NCI-H69 (cell line): ENCODE measurements at regions not wholly inside any gene's neighbourhood (a gene's known extent, or its start where the extent isn't known, plus 50 kb on each side); places are given as distances from the start of the nearest gene placed in this dataset.

ENCODE experiments used
- DNase-seq: peaks from one replicate; lab custom pipeline; 2025; lab: John Stamatoyannopoulos, UW

DNA sequence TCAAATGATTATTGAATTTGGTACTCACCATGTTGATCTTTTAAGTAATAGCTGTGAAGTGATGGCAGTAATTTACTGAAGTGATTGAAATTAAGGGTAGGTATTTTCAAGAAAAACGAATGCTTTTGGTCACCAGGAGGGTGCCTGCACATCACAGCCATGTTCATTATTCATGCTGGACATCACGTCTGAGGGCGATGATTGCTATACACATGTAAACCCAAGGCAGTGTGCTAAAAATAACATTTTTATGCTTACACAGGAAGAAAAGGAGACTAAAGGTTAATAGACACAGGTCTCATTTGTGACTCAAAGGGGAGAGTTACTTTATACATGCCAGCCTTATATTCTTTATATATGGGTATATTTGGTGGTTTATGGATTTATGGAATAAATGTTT lies 1146.0 kb downstream of the NLGN4X start:
- no peak for DNase-seq

DNA sequence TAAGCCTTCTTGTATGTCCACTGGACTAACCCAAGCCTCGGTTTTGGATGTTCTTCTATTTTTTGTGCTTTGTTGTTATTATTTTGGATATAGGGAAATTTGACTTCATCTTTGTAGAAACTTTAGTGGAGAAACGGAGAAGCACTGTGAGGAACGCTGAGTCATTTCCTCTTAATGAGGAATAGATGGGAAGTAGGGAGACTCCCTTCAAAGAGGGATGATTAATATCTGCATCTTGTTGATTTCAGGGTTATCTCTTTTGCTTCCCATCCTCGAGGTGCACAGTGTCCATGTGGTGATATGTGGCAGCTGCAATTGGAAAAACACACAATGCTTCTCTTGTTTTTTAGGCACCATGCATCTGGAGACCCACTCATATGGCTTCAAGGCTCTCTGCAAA lies 1147.9 kb downstream of the NLGN4X start:
- DNase-seq: no peak

DNA sequence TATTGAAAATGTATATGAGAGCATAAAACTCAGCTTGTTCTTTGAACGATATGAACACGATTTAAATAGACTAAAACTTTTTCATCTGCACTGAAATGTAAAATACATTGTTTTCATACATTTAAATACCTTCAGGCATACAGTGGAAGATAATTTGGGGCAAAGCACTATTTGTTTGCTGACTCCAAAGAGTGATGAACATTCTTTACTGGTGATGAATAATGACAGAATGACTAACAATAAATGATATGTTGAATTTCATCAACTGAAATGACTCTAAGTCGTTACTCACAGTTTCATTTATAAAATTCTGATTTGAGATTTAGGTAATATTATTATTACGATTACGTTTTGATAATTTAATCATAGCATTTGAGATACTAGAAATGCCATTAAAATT lies 1160.1 kb downstream of the NLGN4X start:
- no peak for DNase-seq

DNA sequence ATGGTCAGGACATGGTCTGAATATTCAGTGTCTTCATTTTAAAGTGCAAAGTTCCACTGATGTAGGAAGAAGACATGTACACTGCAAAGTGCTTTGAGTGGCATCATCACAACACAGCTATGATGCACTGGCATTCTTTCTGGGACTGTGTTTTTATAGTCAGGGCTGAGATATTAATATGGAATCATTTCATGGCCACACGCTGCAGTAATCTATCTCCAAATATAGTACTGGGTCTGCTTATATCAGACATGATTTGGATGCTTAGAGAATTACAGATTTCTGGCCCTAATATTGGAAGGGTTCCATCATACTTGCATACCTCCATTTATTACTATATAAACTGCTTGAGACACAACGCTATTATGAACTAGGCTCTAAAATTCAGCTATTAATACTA lies 1170.9 kb downstream of the NLGN4X start:
- no peak for DNase-seq

DNA sequence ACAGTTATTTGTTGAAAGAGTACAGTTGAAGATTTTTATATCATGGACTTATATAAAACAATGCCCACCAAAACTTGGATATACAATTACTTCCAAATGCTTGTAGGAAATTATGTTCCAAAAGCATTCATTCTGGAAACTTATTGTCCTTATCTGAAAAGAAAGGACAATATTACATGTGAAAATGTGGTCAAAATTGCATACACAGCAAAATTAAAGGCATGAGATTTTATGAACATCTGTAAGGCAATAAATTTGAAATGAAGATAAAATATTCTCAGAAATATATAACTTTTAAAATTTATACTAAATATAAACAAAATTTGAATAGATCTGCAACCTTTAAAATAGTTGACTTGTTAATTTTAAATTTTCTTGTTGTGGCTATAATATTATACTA lies 1173.8 kb downstream of the NLGN4X start:
- no peak for DNase-seq

DNA sequence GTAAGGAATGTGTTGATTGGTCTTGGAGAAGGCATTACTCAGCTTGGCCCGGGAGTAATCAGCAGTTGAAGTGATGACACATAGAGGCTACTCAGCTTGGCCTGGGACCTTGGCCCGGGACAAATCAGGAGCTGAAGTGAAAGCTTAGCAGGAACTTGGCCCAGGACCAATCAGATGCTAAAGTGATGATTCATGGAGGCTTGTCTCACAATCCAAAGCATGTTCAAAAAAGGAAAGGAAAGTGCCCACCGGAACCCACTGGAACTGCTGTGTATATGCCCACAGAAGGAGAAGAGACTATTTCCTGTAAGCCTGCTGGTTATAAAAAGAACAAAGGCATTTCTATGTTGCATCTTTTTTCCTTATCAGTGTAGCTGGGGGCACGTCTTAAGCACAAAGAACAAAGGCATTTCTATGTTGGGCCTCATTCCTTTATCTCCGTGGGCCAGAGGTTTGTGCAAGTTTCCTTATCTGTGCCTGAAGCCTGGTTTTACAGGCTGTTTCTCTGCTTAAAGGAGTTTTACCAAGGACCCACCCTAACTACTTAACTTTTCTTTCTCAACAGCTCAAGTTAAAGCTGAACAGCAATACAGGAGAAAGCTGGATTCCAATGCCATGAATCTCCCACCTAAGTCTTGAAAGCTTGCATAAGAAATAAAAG lies 1176.7 kb downstream of the NLGN4X start:
- DNase-seq: no peak

DNA sequence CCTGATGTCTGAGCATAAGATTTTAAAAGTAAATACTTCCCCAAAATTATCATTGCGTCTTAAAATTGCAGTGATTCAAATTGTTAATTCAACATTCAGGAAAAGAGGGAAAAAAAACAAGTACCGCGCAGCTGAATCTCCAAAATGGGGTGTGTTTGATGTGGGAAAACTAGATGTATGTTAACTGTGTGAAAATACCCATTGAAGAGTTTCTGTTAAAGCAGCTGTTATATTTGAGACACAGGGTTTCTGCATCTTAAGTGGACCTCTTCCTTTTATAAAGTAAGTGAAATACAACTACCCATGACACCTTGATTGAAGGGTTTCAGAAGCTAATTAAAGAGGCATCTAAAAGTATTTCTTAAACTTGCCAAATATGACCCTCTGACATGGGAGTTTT lies 1186.1 kb downstream of the NLGN4X start:
- no peak for DNase-seq

DNA sequence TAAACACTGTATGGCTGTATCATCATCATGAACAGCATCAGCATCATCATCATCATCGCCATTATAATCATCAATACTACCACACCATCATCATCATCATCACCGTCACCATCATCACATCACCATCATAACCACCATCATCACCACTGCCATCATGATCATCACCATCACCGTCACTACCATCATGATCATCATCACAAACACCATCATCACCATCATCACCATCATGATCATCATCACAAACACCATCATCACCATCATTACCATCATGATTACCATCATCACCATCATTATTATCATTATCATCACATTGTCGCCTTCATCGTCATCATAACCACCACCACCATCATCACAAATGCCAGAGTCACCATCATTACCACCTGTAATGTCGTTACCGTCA lies 1196.9 kb downstream of the NLGN4X start:
- no peak for DNase-seq

DNA sequence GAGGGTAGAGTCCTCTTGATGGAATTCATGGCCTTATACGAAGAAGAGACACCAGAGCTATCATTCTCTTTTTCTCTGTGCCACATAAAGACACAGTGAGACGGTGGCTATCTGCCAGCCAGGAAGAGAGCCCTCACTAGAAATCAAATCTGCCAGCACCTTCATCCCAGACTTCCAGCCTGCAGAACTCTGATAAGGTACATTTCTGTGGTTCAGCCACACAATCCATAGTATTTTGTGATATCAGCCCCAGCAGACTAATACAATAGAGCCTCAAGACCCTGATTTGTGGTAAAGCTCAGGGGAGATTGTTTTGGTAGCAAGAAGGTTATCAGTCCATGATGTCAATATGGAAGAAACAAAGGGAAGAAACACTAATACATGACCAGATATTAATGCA lies 1213.2 kb downstream of the NLGN4X start:
- no peak for DNase-seq

DNA sequence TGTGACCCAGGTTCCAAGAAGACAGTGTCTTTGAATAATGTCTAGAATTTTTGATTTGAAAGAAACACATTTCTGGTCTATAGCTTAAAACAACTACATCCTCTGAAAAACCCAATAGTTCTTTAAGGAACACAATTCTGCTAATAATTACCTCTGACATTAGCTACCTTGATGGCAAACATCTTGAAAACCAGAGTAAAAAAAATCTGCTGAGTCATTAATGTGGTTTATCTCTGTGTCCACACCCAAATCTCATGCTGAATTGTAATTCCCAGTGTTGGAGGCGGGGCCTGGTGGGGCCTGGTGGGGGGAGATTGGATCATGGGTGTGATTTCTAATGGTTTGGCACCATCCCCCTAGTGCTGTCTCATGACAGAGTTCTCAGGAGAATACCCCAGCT lies 1233.8 kb downstream of the NLGN4X start:
- DNase-seq: no peak

DNA sequence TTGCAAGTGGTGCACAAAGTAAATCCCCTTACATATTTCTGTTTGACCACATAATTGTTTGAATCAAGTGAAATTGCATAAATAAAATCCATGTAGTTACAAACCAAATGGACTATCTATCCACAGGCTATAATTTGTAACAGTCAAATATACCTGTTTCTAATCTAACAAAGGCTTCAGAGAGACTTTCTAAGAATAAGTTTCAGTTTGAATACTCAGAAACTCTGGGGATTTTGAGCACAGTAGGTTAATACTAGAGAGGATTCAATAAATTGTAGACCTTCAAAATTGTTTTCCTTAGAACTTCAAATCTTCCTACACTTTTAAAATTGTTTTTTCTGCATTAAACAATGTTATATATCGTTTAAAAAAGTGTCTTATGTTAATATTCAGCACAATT lies 1250.1 kb downstream of the NLGN4X start:
- DNase-seq: no peak

DNA sequence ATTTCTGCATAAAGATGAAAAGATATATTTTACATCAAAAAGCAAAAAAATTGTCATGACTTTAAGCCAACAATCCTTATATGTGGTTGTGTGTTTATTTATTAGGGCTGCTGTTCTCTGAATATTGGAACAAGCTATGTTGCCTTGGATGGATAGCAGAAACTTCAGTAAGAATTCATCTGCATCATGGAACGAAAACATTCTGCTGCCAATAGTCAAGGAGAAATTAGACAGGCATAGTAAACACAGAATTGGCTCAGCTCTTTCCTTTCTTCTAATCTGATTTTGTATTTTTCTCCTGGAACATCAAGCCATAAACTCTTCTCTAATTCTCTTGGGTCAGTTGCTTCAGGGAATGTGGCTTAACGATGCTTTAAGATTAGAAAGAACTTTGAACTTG lies 1257.0 kb downstream of the NLGN4X start:
- DNase-seq: no peak

DNA sequence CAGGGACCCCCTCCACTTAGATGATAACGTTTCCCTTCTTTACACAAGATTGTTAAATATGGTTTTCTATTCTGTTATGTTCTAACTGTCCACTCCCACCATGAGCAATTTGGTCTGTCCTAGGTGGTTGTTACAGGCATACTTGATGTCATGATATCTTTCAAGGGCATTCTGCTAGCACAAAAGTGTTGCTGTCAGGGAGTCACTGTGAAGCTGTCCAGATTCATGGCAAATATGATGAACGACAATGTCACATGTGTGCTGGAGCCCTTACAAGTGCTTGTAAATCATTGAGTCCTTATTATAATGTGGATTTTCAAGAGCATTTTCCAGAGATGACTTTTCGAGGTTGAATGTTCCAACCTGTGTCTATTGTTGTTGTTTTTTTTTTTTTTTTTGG lies 1250.7 kb upstream of the PRKX start:
- DNase-seq: no peak

DNA sequence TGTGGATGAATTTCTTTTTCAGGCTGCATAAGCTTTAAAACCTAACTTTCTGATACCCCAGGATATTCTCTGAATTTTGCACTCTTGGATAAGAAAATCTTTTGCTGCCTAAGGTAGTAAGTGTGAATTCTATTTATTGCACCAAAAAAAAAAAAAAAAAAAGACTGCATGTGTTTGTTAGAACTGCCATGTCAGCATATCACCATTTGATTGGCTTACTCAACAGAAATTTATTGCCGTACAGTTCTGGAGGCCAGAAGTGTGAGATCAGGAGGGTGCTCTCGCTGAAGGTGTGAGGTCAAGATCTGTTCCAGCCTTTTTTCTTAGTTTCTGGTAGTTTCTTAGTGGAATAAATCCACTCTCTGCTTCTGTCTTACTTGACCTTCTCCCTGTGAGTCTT lies 1250.0 kb upstream of the PRKX start:
- DNase-seq: no peak

DNA sequence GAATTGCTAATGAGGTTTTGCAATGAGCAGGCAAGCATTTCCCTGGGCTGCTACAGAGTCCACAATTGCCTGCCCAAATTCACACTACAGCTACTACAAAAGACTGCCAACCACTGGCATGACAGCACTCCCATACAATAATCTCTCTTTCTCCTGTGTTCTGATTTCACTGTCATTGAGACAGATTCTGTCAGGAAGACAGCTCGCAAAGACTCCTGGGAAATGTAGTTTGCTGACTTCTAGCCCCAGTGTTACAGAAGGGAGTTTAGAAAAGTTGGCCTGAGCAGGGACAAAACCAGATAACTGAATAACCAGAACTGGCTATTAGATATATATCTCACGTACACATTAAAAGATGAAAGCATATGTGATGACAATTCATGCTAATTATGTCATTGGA lies 1231.3 kb upstream of the PRKX start:
- DNase-seq: no peak

DNA sequence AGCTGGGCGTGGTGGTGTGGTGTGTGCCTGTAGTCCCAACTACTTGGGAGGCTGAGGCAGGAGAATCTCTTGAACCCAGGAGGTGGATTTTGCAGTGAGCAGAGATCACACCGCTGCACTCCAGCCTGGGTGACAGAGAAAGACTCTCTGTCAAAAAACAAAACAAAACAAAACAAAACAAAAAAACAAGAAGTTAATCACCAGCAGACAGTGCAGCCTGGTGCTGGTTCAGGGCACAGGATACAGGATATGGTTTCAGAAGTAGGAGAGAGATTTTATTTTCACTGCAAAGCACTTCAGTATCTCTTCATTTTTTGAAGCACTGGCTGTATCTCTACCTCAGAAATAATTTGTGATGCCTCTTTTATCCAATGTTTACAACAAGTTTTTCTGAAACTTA lies 1222.9 kb upstream of the PRKX start:
- DNase-seq: no peak

DNA sequence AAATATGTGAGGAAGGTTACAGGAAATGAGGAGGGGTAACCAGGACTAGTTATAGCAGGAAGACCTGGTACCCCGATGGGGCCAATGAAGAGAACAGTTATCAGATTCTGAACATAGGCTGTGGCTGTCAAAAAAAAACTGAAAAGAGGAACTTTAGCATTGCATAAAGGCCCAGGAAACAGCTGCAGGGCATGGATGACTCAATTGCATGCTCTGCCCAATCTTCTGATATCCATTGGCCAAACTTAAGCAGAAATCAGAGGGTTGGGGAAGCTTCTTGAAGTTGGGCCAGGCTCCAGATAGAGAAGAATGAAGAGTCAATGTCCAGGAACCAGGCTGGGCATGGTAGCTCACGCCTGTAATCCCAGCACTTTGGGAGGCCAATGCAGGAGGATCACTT lies 1222.4 kb upstream of the PRKX start:
- no peak for DNase-seq

DNA sequence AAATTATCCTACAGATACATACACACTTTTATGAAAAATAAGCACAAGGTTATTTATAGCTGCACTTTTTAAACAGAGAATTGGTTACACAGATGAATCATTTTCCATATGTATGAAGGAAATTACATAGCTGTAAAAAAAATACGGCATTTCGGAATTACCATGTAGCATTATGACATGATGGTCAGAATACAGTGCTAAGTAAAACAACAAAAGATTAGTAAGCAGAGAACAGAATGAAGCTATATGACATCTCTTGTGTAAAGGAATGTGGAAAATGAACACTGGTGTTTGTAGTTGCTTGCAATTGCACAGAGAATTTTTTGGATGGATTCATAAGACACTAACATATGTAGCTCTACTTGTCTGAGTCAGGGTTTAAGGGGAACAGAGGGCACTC lies 1222.0 kb upstream of the PRKX start:
- no peak for DNase-seq

DNA sequence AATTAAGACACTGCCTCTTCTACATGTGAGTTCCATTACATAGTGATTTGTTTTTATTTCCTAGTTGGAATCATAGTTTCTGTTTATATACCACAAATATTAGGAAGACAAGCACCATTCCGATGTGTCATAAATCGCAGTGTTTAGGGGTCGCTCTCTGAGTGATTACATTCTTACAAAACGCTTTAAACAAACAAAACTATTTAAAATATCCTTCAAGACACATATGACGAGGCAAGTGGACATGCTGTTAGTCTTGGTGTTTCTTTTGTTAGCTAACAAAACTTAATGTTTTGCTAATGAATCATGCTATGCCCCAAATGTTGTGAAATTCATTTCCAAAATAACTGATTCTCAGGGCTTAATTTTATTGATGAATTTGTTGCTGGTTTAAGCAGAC lies 1219.3 kb upstream of the PRKX start:
- DNase-seq: no peak

DNA sequence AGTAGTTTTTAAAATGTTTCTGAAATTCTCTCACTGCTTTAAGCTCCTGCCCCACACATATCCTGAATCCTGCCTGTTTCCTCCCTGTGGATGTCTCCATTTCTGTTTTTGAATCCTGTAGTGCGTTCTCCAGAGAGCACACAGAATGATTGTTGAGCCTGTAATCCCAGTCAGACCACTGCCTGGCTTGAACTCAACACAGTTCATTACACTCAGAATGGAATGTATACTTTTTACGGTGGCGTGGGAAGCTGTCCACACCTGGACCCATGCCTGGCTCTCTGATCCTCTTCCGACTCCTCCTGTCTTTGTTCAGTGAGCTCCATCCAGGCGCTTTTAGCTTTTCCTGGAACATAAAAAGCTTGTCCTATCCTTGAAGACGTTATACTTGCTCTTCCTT lies 1217.0 kb upstream of the PRKX start:
- DNase-seq: no peak

DNA sequence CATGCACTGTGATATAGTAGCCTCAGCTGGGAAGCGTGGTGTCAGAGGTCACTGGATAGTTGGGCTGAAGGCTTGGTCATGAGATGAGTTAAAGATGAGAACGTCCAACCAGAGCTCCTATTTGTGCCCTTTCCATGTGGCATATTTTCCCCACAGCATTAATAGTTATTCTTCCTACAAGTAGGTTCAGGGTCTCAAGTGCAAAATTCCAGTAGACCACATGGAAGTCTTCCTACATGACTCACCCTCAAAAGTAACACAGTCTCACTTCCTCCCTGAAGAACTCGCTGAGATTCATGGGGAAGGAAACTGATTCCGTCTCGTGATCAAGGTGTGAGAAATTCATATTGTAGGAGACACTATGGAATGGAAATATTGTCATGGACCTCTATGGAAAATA lies 1212.5 kb upstream of the PRKX start:
- no peak for DNase-seq

DNA sequence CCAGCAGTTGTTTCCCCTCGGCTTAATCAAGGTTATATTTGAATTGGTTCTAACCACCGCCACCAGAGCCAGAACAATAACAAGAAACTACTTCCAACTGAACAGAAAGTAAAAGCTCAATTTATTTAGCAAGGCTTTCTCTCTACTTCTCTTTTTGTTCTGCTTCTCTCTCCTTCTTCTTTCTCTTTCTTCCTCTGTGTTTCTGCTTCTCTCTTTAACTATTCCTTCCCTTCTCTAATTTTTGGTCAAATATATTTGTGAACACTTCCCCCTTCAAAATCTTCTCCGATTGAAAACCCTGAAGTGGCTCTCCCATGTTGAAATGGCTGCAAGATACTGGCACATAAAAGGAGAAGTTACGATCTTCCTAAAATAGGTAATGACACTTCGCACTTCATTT lies 1195.9 kb upstream of the PRKX start:
- DNase-seq: no peak

DNA sequence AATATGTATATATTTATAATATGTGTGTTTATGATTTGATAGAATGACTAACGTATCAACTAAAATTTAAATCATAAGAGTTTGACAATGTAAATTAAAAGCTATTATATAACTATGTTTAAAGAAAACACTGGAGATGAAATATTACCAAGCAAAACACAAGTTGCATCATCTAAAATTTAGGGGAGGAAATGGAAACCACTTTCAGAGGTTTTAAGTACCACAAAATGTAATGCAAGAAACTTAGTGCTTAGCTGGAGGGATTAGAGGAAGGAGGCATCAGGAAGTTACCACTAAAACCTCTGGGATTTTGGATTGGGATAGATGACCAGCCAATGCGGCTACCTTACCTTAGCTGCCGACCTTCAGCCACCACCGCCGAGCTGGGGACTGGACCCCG lies 1192.1 kb upstream of the PRKX start:
- DNase-seq: no peak

DNA sequence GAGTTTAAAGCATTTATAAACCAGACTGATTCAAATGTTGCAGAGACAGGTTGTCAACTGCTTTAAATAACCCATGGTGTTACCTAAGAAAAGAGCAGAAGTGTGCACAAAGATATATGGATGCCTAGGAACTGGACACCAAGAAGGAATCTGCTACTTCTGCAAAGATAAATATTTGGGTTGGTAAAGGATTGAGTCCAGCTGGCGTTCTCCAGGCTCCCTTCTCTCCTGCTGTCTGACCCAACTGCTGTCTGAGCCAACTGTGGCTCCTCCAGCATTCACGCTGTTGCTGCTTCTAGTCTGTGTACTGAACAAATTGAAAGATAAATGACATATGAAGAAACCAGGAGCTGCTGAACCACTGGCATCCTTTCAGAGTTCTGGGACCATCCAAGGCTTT lies 1167.8 kb upstream of the PRKX start:
- DNase-seq: no peak

DNA sequence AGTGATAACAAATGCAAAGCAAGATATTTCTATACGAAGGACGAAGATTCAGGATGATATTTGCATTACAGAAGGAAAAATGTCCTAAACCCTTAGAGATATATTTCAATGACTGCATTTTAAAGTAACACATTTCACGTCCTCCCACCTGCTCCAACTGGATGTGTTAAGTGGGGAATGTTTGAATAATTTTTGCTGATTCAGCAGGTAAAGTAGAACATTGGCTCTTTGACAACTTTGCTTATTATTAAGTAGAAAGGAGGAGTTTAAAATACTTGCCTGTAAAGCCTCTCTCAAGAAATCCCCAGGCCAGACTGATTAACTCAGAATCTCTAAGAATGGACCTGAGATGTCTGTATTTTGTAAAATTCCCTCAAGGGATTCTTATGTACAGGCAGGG lies 1165.2 kb upstream of the PRKX start:
- no peak for DNase-seq
